ENCODE measurements at regions not wholly inside any gene's neighbourhood (a gene's known extent, or its start where the extent isn't known, plus 50 kb on each side); places are given as distances from the start of the nearest gene placed in this dataset.

GRCh38 chr3:173238091-173238490 is 97.1 kb upstream of the SPATA16 start:
- H3K9me3 ChIP-seq (ENCODE audit: control insufficient read depth in 4 of 4, insufficient read depth in 3 of 4, low read length in 3 of 4) = no peaks in the 10 kb centered on the region
- H3K9ac ChIP-seq (ENCODE audit: insufficient read depth in 1 of 2, low read length in 2 of 2) = no peak overlapping the region
- H3K27me3 ChIP-seq (ENCODE audit: control insufficient read depth in 3 of 3, insufficient read depth in 3 of 3, low read length in 2 of 3) = no peaks in the 10 kb centered on the region
- H3K27ac ChIP-seq (ENCODE audit: low read depth in 1 of 2, low read length in 1 of 2) = no peak overlapping the region
- H3K4me3 ChIP-seq = no peak overlapping the region
- ATAC-seq (ENCODE audit: insufficient read depth, low FRiP score) = no peak
- 57 to 63% methylated on average over 3 of the region's 3 CpGs for WGBS, 2 donors
- H3K4me1 ChIP-seq (ENCODE audit: control insufficient read depth in 5 of 5, insufficient read depth in 5 of 5, low read length in 5 of 5) = no peaks in the 10 kb centered on the region
- no peaks in the 10 kb centered on the region for H3K36me3 ChIP-seq (ENCODE audit: control insufficient read depth in 4 of 4, insufficient read depth in 4 of 4, low read length in 4 of 4)
- no peak for DNase-seq
- TF ChIP-seq, protein P1, sequence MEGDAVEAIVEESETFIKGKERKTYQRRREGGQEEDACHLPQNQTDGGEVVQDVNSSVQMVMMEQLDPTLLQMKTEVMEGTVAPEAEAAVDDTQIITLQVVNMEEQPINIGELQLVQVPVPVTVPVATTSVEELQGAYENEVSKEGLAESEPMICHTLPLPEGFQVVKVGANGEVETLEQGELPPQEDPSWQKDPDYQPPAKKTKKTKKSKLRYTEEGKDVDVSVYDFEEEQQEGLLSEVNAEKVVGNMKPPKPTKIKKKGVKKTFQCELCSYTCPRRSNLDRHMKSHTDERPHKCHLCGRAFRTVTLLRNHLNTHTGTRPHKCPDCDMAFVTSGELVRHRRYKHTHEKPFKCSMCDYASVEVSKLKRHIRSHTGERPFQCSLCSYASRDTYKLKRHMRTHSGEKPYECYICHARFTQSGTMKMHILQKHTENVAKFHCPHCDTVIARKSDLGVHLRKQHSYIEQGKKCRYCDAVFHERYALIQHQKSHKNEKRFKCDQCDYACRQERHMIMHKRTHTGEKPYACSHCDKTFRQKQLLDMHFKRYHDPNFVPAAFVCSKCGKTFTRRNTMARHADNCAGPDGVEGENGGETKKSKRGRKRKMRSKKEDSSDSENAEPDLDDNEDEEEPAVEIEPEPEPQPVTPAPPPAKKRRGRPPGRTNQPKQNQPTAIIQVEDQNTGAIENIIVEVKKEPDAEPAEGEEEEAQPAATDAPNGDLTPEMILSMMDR (IDR thresholded peaks at IDR 0.05; ENCODE audit: control extremely low read depth, extremely low read depth) = no peak

GRCh38 chr3:173225351-173225750 is 84.3 kb upstream of the SPATA16 start:
- Histone ChIP-seq H3K9ac (ENCODE audit: insufficient read depth in 1 of 2, low read length in 2 of 2) (no peak overlapping the region), H3K9me3 (ENCODE audit: control insufficient read depth in 4 of 4, insufficient read depth in 3 of 4, low read length in 3 of 4) (peaks cover 0 to 3% (median under 1%) of the 10 kb centered on the region in 4 donors), H3K36me3 (ENCODE audit: control insufficient read depth in 4 of 4, insufficient read depth in 4 of 4, low read length in 4 of 4) (no peaks in the 10 kb centered on the region), H3K4me1 (ENCODE audit: control insufficient read depth in 5 of 5, insufficient read depth in 5 of 5, low read length in 5 of 5) (no peaks in the 10 kb centered on the region), H3K27ac (ENCODE audit: low read depth in 1 of 2, low read length in 1 of 2) (no peak overlapping the region), H3K4me3 (no peak overlapping the region), H3K27me3 (ENCODE audit: control insufficient read depth in 3 of 3, insufficient read depth in 3 of 3, low read length in 2 of 3) (no peaks in the 10 kb centered on the region)
- WGBS, 2 donors = 54 to 82% methylated on average over 3 of the region's 3 CpGs
- TF ChIP-seq, protein P1 (IDR thresholded peaks at IDR 0.05; ENCODE audit: control extremely low read depth, extremely low read depth) = no peak
- ATAC-seq (ENCODE audit: insufficient read depth, low FRiP score) (no peak), DNase-seq (no peak)

DNA sequence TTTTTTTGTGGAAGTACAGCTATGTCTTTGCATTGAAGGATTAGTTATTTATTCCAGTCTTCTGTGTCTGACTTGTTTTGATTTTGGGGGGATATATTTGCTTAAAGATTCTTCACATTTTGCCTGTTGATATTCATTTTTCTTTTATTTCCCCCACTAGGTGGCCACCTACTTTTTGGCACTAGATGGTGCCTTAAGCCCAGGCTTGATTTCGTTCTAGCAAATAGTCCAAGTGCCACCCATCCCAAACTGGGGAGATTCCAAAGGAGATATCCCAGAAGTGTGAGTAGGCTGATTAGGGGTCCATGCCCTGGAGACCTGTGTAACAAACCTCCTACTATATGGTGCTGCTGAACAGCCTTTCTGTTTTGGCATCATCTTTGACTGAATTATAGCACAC is 80.0 kb upstream of the SPATA16 start:
- Histone ChIP-seq H3K27me3 (ENCODE audit: control insufficient read depth in 3 of 3, insufficient read depth in 3 of 3, low read length in 2 of 3) (no peaks in the 10 kb centered on the region), H3K4me1 (ENCODE audit: control insufficient read depth in 5 of 5, insufficient read depth in 5 of 5, low read length in 5 of 5) (no peaks in the 10 kb centered on the region), H3K4me3 (no peak overlapping the region), H3K9me3 (ENCODE audit: control insufficient read depth in 4 of 4, insufficient read depth in 3 of 4, low read length in 3 of 4) (peaks cover 0 to 3% (median under 1%) of the 10 kb centered on the region in 4 donors), H3K36me3 (ENCODE audit: control insufficient read depth in 4 of 4, insufficient read depth in 4 of 4, low read length in 4 of 4) (no peaks in the 10 kb centered on the region), H3K27ac (ENCODE audit: low read depth in 1 of 2, low read length in 1 of 2) (no peak overlapping the region), H3K9ac (ENCODE audit: insufficient read depth in 1 of 2, low read length in 2 of 2) (no peak overlapping the region)
- WGBS, 2 donors = 49 to 60% methylated on average over 1 of the region's 1 CpG
- ATAC-seq (ENCODE audit: insufficient read depth, low FRiP score) (no peak), DNase-seq (no peak)
- TF ChIP-seq, protein P1 (IDR thresholded peaks at IDR 0.05; ENCODE audit: control extremely low read depth, extremely low read depth) = no peak

DNA sequence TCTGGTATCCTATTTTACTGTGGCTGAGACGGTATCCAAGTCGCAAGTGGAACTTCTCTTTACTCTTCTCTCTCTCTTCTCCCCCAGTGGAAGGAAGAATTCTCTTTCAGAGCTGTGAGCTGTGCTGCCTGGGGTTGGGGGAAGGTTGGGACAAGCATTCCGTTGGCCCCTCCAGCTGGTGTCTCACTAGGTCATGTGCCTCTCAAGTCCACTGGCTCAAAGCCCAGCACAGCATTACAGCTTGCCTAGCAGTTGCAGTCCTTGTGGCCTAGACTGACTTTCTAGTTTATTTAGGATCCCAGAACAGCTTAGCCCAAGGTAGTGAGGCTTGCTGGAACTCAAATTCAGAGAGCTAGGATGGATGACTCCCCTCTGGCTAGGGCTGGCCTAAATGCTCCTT is 76.1 kb upstream of the SPATA16 start:
- Histone ChIP-seq H3K36me3 (ENCODE audit: control insufficient read depth in 4 of 4, insufficient read depth in 4 of 4, low read length in 4 of 4) (no peaks in the 10 kb centered on the region), H3K4me3 (no peak overlapping the region), H3K9me3 (ENCODE audit: control insufficient read depth in 4 of 4, insufficient read depth in 3 of 4, low read length in 3 of 4) (peaks cover 0 to 3% (median 0%) of the 10 kb centered on the region in 4 donors), H3K4me1 (ENCODE audit: control insufficient read depth in 5 of 5, insufficient read depth in 5 of 5, low read length in 5 of 5) (no peaks in the 10 kb centered on the region), H3K27ac (ENCODE audit: low read depth in 1 of 2, low read length in 1 of 2) (no peak overlapping the region), H3K27me3 (ENCODE audit: control insufficient read depth in 3 of 3, insufficient read depth in 3 of 3, low read length in 2 of 3) (no peaks in the 10 kb centered on the region), H3K9ac (ENCODE audit: insufficient read depth in 1 of 2, low read length in 2 of 2) (no peak overlapping the region)
- WGBS, 2 donors = 82 to 91% methylated on average over 3 of the region's 3 CpGs
- ATAC-seq (ENCODE audit: insufficient read depth, low FRiP score) (no peak), DNase-seq (peak; percentile 28 to 62 (median 54))
- TF ChIP-seq, protein P1 (IDR thresholded peaks at IDR 0.05; ENCODE audit: control extremely low read depth, extremely low read depth) = no peak
